ENCODE measurements at regions not wholly inside any gene's neighbourhood (a gene's known extent, or its start where the extent isn't known, plus 50 kb on each side); places are given as distances from the start of the nearest gene placed in this dataset.

DNA sequence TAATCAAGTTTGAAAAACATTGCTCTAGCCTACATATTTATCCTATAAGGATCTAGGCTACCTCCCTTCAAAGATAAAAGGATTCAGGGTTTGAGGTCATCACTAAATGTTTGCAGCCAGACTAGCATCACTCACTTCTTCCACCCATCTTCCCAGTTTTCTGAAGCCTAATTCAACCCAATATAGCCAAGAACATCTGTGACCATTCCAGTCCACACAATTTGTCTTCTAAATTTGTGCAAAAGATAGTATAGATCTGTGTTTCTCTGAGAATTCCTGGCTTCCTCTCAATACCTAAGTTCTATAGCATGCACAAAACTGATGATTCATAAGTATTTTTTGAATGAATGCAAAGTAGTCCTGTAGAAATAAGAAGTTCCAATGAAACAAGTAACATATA lies 103.0 kb upstream of the CDK1 start:
- TF ChIP-seq, protein P1, sequence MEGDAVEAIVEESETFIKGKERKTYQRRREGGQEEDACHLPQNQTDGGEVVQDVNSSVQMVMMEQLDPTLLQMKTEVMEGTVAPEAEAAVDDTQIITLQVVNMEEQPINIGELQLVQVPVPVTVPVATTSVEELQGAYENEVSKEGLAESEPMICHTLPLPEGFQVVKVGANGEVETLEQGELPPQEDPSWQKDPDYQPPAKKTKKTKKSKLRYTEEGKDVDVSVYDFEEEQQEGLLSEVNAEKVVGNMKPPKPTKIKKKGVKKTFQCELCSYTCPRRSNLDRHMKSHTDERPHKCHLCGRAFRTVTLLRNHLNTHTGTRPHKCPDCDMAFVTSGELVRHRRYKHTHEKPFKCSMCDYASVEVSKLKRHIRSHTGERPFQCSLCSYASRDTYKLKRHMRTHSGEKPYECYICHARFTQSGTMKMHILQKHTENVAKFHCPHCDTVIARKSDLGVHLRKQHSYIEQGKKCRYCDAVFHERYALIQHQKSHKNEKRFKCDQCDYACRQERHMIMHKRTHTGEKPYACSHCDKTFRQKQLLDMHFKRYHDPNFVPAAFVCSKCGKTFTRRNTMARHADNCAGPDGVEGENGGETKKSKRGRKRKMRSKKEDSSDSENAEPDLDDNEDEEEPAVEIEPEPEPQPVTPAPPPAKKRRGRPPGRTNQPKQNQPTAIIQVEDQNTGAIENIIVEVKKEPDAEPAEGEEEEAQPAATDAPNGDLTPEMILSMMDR (IDR thresholded peaks at IDR 0.05), result no peak
- TF ChIP-seq EP300 (IDR thresholded peaks at IDR 0.05), result no peak

Data from esophagus muscularis mucosa (tissue), 3 donors.